HEK293T (cell line): ENCODE measurements at regions not wholly inside any gene's neighbourhood (a gene's known extent, or its start where the extent isn't known, plus 50 kb on each side); places are given as distances from the start of the nearest gene placed in this dataset.

Source experiments
- CTCF ChIA-PET: fragments of 350-600 bp; formaldehyde crosslinking; extraction: SDS; loops from one replicate; lab custom pipeline; 2021; ENCODE audit warnings: antibody characterized with exemption, inconsistent platforms; lab: Yijun Ruan, JAX
- POLR2A ChIA-PET: fragments of 350-600 bp; formaldehyde crosslinking; extraction: SDS; loops from one replicate; lab custom pipeline; 2020; ENCODE audit warnings: antibody characterized with exemption, inconsistent platforms; lab: Yijun Ruan, JAX
- DNase-seq: peaks from one replicate; pipeline ENCODE4 v3.0.0; 2012; ENCODE audit warnings: mixed read lengths; ENCODE audit errors: extremely low spot score
- ARNT ChIP-seq: fragments of 450-650 bp; IDR thresholded peaks from 2 replicates; pipeline ENCODE4 v1.6.1; 2017; ENCODE audit warnings: mild to moderate bottlenecking
- BHLHE40 ChIP-seq: fragments of 450-650 bp; IDR thresholded peaks from 2 replicates; pipeline ENCODE4 v1.6.1; 2016; ENCODE audit warnings: mild to moderate bottlenecking, moderate library complexity, borderline replicate concordance
- CTBP1 ChIP-seq: fragments of 450-650 bp; IDR thresholded peaks from 2 replicates; pipeline ENCODE4 v1.6.1; 2016; ENCODE audit warnings: borderline replicate concordance
- ELF4 ChIP-seq: fragments of 450-650 bp; IDR thresholded peaks from 2 replicates; pipeline ENCODE4 v1.6.1; 2017; ENCODE audit warnings: antibody characterized with exemption
- FOXA1 ChIP-seq: fragments of 450-650 bp; IDR thresholded peaks from 2 replicates; pipeline ENCODE4 v1.6.1; 2016; ENCODE audit warnings: mild to moderate bottlenecking
- FOXK2 ChIP-seq: fragments of 450-650 bp; IDR thresholded peaks from 2 replicates; pipeline ENCODE4 v1.6.1; 2016; ENCODE audit warnings: mild to moderate bottlenecking
- FOXM1 ChIP-seq: fragments of 450-650 bp; IDR thresholded peaks from 2 replicates; pipeline ENCODE4 v1.6.1; 2017; ENCODE audit warnings: mild to moderate bottlenecking, borderline replicate concordance
- HDGF ChIP-seq: fragments of 450-650 bp; IDR thresholded peaks from 2 replicates; pipeline ENCODE4 v1.6.1; 2017; ENCODE audit warnings: antibody characterized with exemption, borderline replicate concordance
- L3MBTL2 ChIP-seq: fragments of 450-650 bp; conservative IDR thresholded peaks from 2 replicates; pipeline ENCODE4 v1.6.1; 2016; ENCODE audit warnings: mild to moderate bottlenecking
- LEF1 ChIP-seq: fragments of 450-650 bp; IDR thresholded peaks from 2 replicates; pipeline ENCODE4 v1.6.1; 2017; ENCODE audit warnings: mild to moderate bottlenecking, borderline replicate concordance
- NFRKB ChIP-seq: fragments of 450-650 bp; IDR thresholded peaks from 2 replicates; pipeline ENCODE4 v1.6.1; 2016; ENCODE audit warnings: mild to moderate bottlenecking, moderate library complexity
- PKNOX1 ChIP-seq: fragments of 450-650 bp; IDR thresholded peaks from 2 replicates; pipeline ENCODE4 v1.6.1; 2016
- SP1 ChIP-seq: fragments of 450-650 bp; IDR thresholded peaks from 2 replicates; pipeline ENCODE4 v1.6.1; 2017
- SUZ12 ChIP-seq: fragments of 450-650 bp; IDR thresholded peaks from 2 replicates; pipeline ENCODE4 v1.6.1; 2016; ENCODE audit warnings: mild to moderate bottlenecking
- TARDBP ChIP-seq: fragments of 450-650 bp; IDR thresholded peaks from 2 replicates; pipeline ENCODE4 v1.6.1; 2016
- ZNF384 ChIP-seq: fragments of 450-650 bp; IDR thresholded peaks from 2 replicates; pipeline ENCODE4 v1.6.1; 2016

- TF ChIP-seq SP1 (no peak), TARDBP (no peak), CTBP1 (no peak), L3MBTL2 (no peak), LEF1 (no peak), FOXM1 (no peak), ZNF384 (no peak), HDGF (no peak), FOXA1 (no peak), SUZ12 (no peak), ELF4 (no peak), ARNT (no peak), PKNOX1 (no peak), NFRKB (no peak), FOXK2 (no peak), BHLHE40 (no peak)
- ChIA-PET POLR2A (no interaction called here), CTCF (no interaction called here)
- no peak for DNase-seq
Observed at GRCh38 chr2:114085992-114086391, 196.1 kb downstream of the ACTR3 start.

DNA sequence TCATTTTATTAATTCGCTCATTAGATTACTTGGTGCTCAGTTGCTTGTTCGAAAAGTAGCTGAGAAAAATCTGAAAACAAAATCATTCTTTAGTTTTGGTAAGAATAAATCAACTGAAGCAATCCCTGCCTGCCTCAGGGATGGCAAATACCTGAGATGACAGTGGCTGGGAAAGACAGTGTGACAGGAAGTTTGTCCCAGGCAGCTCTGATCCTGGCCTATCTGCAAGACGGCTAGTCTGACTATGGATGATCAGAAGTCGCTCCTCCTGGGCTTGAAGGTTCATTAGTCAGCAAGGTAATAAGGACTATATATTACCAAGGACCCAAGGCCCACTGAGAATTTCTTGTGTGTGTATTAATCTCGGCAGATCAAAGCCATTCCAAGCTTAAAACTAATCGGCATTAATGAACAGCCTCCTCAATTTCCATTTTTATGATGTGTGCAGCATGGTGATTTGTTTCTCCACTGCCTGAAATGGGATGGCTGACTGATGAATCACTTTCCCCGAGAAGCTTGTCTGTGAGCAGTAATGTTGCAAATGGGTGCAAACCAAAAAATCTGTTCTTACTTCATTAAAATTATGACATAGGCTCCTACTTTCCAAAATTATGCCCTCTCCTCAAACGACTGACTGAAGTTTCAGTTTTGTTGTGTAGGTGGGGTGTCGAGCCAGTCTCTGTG, 199.9 kb downstream of the ACTR3 start:
- no peak for TF ChIP-seq FOXK2
- no peak for TF ChIP-seq ZNF384
- no peak for TF ChIP-seq LEF1
- no peak for TF ChIP-seq ARNT
- no peak for TF ChIP-seq PKNOX1
- no peak for TF ChIP-seq SUZ12
- no peak for TF ChIP-seq HDGF
- no peak for TF ChIP-seq BHLHE40
- TF ChIP-seq FOXM1: no peak
- TF ChIP-seq FOXA1: no peak
- no peak for TF ChIP-seq L3MBTL2
- no peak for TF ChIP-seq SP1
- TF ChIP-seq TARDBP: no peak
- no peak for TF ChIP-seq CTBP1
- TF ChIP-seq NFRKB: no peak
- no peak for TF ChIP-seq ELF4
- ChIA-PET CTCF (no interaction called here), POLR2A (no interaction called here)
- DNase-seq: no peak

- POLR2A ChIA-PET: no interaction called here
- no peak for DNase-seq
- CTCF ChIA-PET: no interaction called here
- TF ChIP-seq NFRKB: no peak
- no peak for TF ChIP-seq LEF1
- no peak for TF ChIP-seq FOXA1
- no peak for TF ChIP-seq TARDBP
- TF ChIP-seq SP1: no peak
- TF ChIP-seq BHLHE40: no peak
Observed at GRCh38 chr2:114091010-114091409, 201.1 kb downstream of the ACTR3 start.

DNA sequence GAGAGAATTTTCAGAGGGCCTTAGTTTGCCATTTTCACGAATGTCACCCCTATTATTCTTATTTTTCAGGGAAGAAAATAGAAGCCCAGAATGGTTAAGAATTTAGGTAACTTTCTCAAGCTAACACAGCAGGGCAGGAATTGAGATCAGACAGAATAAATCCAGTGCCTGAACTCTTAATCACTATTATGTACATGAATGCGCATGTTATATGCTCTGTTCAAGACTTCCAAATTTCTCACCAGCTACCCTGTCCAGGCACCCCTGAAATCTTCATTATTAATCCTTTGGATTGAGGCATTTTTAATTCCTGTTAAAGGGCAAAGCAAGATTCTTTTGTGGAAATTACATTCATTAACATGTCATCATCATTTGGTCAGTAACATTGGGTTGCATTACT, 218.4 kb downstream of the ACTR3 start:
- CTCF ChIA-PET: no interaction called here
- TF ChIP-seq BHLHE40 (no peak), L3MBTL2 (no peak), SP1 (no peak), FOXA1 (no peak), ZNF384 (no peak), SUZ12 (no peak), HDGF (no peak), CTBP1 (no peak), FOXM1 (no peak), FOXK2 (no peak), PKNOX1 (no peak), ARNT (no peak), ELF4 (no peak), LEF1 (no peak), TARDBP (no peak), NFRKB (no peak)
- POLR2A ChIA-PET: no interaction called here
- no peak for DNase-seq

DNA sequence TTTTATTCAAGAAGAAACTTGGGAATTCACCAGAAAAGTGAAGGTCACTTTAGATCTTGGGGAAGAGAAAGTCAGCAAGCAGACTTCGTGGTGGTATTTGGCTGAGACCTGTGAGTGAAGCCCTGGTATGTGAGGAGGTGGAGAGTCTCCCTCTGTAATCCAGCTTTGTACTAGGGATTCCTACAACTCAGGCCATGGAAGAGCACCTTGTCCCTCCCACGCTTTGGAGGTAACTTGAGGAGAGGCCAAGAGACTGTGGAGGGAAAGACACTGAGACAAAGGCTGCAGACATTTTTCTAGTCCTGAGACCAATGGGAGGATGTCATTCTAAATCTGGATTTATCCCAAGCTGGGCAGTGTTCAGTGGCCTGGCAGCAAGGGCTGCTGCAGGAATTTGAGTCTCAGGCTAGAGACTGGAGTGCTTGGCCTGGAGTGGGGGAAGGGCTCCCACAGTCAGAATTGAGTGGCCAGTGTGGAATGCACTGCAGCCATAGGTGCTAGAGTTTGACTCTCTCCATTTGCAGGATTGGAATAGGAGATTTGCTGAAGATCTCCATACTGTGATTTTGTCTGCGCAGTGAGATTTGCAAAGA, 219.0 kb downstream of the ACTR3 start:
- ChIA-PET POLR2A (no interaction called here), CTCF (no interaction called here)
- TF ChIP-seq ARNT: no peak
- TF ChIP-seq L3MBTL2: no peak
- TF ChIP-seq FOXM1: no peak
- TF ChIP-seq CTBP1: no peak
- TF ChIP-seq NFRKB: no peak
- TF ChIP-seq ZNF384: no peak
- no peak for TF ChIP-seq FOXA1
- no peak for TF ChIP-seq ELF4
- no peak for TF ChIP-seq BHLHE40
- no peak for TF ChIP-seq SP1
- TF ChIP-seq PKNOX1: no peak
- no peak for TF ChIP-seq LEF1
- TF ChIP-seq FOXK2: no peak
- TF ChIP-seq TARDBP: no peak
- TF ChIP-seq SUZ12: no peak
- TF ChIP-seq HDGF: no peak

More for the DNA sequence above, 219.0 kb downstream of the ACTR3 start:
- DNase-seq: no peak
